Activated CD8-positive, alpha-beta T cell treated with anti-CD3 and anti-CD28 coated beads for 36 hours (primary cell): ENCODE measurements at regions not wholly inside any gene's neighbourhood (a gene's known extent, or its start where the extent isn't known, plus 50 kb on each side); places are given as distances from the start of the nearest gene placed in this dataset.

ENCODE experiments used
- ATAC-seq: fragments of 200-7000 bp; cut with Tn5 transposase; one replicate; pipeline ENCODE4 v1.10.0; 2021; ENCODE audit warnings: mild to moderate bottlenecking, moderate library complexity
- CTCF ChIA-PET: fragments of 350-600 bp; sonication (Branson Sonifier 250); formaldehyde crosslinking; loops from one replicate; lab custom pipeline; 2021; ENCODE audit warnings: antibody characterized with exemption; lab: Charles Lee
- POLR2A ChIA-PET: fragments of 350-600 bp; sonication (Branson Sonifier 250); formaldehyde crosslinking; loops from one replicate; lab custom pipeline; 2021; ENCODE audit warnings: antibody characterized with exemption; lab: Charles Lee
- DNase-seq: peaks from one replicate; pipeline ENCODE4 v3.0.0-alpha.2; 2020
- H3K27ac Mint-ChIP-seq: one replicate; pipeline ENCODE4 v1.8.0; 2021; ENCODE audit warnings: mild to moderate bottlenecking, mixed read lengths
- H3K27me3 Mint-ChIP-seq: one replicate; pipeline ENCODE4 v1.8.0; 2021; ENCODE audit warnings: mixed read lengths
- H3K36me3 Mint-ChIP-seq: one replicate; pipeline ENCODE4 v1.8.0; 2021; ENCODE audit warnings: low read depth, mixed read lengths
- H3K4me1 Mint-ChIP-seq: one replicate; pipeline ENCODE4 v1.8.0; 2021; ENCODE audit warnings: low read depth, mixed read lengths
- H3K4me3 Mint-ChIP-seq: one replicate; pipeline ENCODE4 v1.8.0; 2021; ENCODE audit warnings: mild to moderate bottlenecking, moderate library complexity, mixed read lengths
- H3K9me3 Mint-ChIP-seq: one replicate; pipeline ENCODE4 v1.8.0; 2021; ENCODE audit warnings: mixed read lengths
- CTCF ChIP-seq: fragments of 200-600 bp; IDR thresholded peaks from one replicate; pipeline ENCODE4 v1.8.0; 2022; ENCODE audit warnings: antibody characterized with exemption, mild to moderate bottlenecking
- intact Hi-C: fragments of 100-400 bp; cut with micrococcal nuclease; formaldehyde crosslinking; loops from one replicate; pipeline ENCODE4 v1.10.0; 2022

GRCh38 chr7:41467596-41467995 lies 235.3 kb downstream of the INHBA start:
- DNase-seq (no peak), ATAC-seq (no peak)
- no peak for TF ChIP-seq CTCF
- Mint-ChIP-seq H3K4me3 (no peak overlapping the region), H3K4me1 (no peaks in the 10 kb centered on the region), H3K27ac (no peak overlapping the region), H3K36me3 (no peaks in the 10 kb centered on the region), H3K27me3 (peaks cover 2% of the 10 kb centered on the region), H3K9me3 (peaks cover 1% of the 10 kb centered on the region)
- POLR2A ChIA-PET = no interaction called here
- intact Hi-C loops = no loop called here
- CTCF ChIA-PET = no interaction called here

GRCh38 chr7:41466760-41467384 lies 236.0 kb downstream of the INHBA start:
- ATAC-seq (no peak), DNase-seq (no peak)
- ChIA-PET CTCF (no interaction called here), POLR2A (no interaction called here)
- Mint-ChIP-seq H3K27ac (no peak overlapping the region), H3K9me3 (peaks cover 1% of the 10 kb centered on the region), H3K27me3 (peaks cover 2% of the 10 kb centered on the region), H3K4me1 (no peaks in the 10 kb centered on the region), H3K36me3 (no peaks in the 10 kb centered on the region), H3K4me3 (no peak overlapping the region)
- TF ChIP-seq CTCF = no peak
- intact Hi-C loops = no loop called here

- ChIA-PET POLR2A (no interaction called here), CTCF (no interaction called here)
- DNase-seq (no peak), ATAC-seq (no peak)
- H3K27ac Mint-ChIP-seq = no peak overlapping the region
- intact Hi-C loops = no loop called here
- H3K27me3 Mint-ChIP-seq = peaks cover 2% of the 10 kb centered on the region
- no peaks in the 10 kb centered on the region for H3K36me3 Mint-ChIP-seq
- peaks cover 5% of the 10 kb centered on the region for H3K9me3 Mint-ChIP-seq
- no peaks in the 10 kb centered on the region for H3K4me1 Mint-ChIP-seq
- no peak for TF ChIP-seq CTCF
- H3K4me3 Mint-ChIP-seq = no peak overlapping the region
These were observed 237.3 kb downstream of the INHBA start for GRCh38 chr7:41465571-41465970.

GRCh38 chr7:41463770-41464470 lies 239.0 kb downstream of the INHBA start:
- Mint-ChIP-seq H3K27ac (no peak overlapping the region), H3K27me3 (peaks cover 2% of the 10 kb centered on the region), H3K4me3 (no peak overlapping the region), H3K36me3 (no peaks in the 10 kb centered on the region), H3K4me1 (no peaks in the 10 kb centered on the region), H3K9me3 (peaks cover 5% of the 10 kb centered on the region)
- no peak for ATAC-seq
- POLR2A ChIA-PET = no interaction called here
- no peak for DNase-seq
- TF ChIP-seq CTCF = no peak
- CTCF ChIA-PET = no interaction called here
- intact Hi-C loops = no loop called here

GRCh38 chr7:41459623-41460261 lies 243.1 kb downstream of the INHBA start:
- CTCF ChIA-PET = no interaction called here
- POLR2A ChIA-PET = no interaction called here
- Mint-ChIP-seq H3K27me3 (no peaks in the 10 kb centered on the region), H3K36me3 (no peaks in the 10 kb centered on the region), H3K4me1 (no peaks in the 10 kb centered on the region), H3K9me3 (peaks cover 5% of the 10 kb centered on the region), H3K4me3 (no peak overlapping the region), H3K27ac (no peak overlapping the region)
- intact Hi-C loops = no loop called here
- no peak for TF ChIP-seq CTCF
- DNase-seq (no peak), ATAC-seq (no peak)
